Muscle of leg (tissue), 3 donors: ENCODE measurements at regions not wholly inside any gene's neighbourhood (a gene's known extent, or its start where the extent isn't known, plus 50 kb on each side); places are given as distances from the start of the nearest gene placed in this dataset.
A peak's percentile ranks its signal among the peaks of the same experiment; 100 is the strongest.

Experiments used
- DNase-seq: peaks from one replicate; pipeline ENCODE4 v3.0.0; 2013
- H3K27ac ChIP-seq: one replicate; pipeline ENCODE4 v1.5.1; 2013; ENCODE audit warnings: mild to moderate bottlenecking, low read length, control low read depth
- H3K27me3 ChIP-seq: one replicate; pipeline ENCODE4 v1.6.1; 2013; ENCODE audit warnings: low read length; ENCODE audit not compliant: control insufficient read depth, insufficient read depth
- H3K36me3 ChIP-seq: one replicate; pipeline ENCODE4 v1.6.1; 2013; ENCODE audit warnings: low read length; ENCODE audit not compliant: control insufficient read depth, insufficient read depth
- H3K4me1 ChIP-seq: one replicate; pipeline ENCODE4 v1.6.1; 2013; ENCODE audit warnings: low read length; ENCODE audit not compliant: control insufficient read depth, insufficient read depth
- H3K4me3 ChIP-seq: one replicate; pipeline ENCODE4 v1.5.1; 2013; ENCODE audit warnings: low read length, control low read depth
- H3K9me3 ChIP-seq: replicated peaks from 2 replicates; pipeline ENCODE4 v1.6.1; 2013; ENCODE audit warnings: low read depth, low read length; ENCODE audit not compliant: control insufficient read depth
- WGBS: methylation state at CpG from one replicate; pipeline ENCODE4 v1.1.5; 2013; ENCODE audit warnings: missing lambda C conversion rate; ENCODE audit not compliant: insufficient coverage; 5-methylcytosine and 5-hydroxymethylcytosine counted together

DNA sequence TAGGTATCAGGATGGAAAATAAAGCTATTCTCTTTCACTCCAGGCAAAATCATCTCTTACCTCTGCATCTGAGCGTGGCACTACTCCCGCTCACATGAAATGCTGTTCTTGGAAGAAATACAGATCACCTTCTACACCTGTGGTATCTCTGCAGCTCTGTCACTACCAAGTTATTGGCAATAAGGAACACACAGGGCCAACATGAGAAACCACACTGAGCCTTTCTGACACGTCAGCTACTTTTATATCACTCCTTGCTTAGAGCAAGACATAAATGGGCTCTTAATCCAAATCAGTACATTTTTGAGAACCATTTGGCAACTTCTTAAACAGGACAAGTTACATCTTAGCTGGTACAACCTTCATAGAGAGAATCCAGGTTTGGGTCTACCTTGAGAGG, 101.8 kb upstream of the GUCY1A1 start:
- Histone ChIP-seq H3K36me3 (no peaks in the 10 kb centered on the region), H3K4me1 (no peaks in the 10 kb centered on the region), H3K27ac (no peak overlapping the region), H3K4me3 (no peak overlapping the region), H3K27me3 (no peaks in the 10 kb centered on the region), H3K9me3 (no peaks in the 10 kb centered on the region)
- no peak for DNase-seq
- WGBS, result 69% methylated on average over 2 of the region's 3 CpGs

DNA sequence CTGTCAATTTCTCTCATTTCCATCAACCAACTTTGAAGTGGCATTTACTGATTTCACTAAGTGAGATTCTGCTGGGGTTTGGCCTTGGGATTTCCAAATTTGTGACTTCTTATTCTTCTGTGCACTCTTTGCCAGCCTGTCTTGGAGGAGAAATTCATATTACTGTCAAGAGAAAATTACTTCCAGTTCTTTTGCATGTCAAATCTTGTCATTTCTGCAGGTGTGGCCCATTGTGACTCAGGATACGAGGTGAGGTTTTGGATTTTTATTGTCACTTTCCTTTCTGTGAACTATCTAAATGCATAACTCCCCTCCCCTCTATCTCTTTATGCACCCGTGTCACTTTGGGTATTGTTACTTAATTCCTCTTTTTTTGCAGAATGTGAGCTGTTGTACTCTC, 102.6 kb upstream of the GUCY1A1 start:
- H3K4me1 ChIP-seq, result no peaks in the 10 kb centered on the region
- DNase-seq, result no peak
- H3K9me3 ChIP-seq, result no peaks in the 10 kb centered on the region
- no peaks in the 10 kb centered on the region for H3K27me3 ChIP-seq
- no peak overlapping the region for H3K4me3 ChIP-seq
- no peak overlapping the region for H3K27ac ChIP-seq
- no CpG with 5 or more reads among the region's 2 CpGs for WGBS
- no peaks in the 10 kb centered on the region for H3K36me3 ChIP-seq

DNA sequence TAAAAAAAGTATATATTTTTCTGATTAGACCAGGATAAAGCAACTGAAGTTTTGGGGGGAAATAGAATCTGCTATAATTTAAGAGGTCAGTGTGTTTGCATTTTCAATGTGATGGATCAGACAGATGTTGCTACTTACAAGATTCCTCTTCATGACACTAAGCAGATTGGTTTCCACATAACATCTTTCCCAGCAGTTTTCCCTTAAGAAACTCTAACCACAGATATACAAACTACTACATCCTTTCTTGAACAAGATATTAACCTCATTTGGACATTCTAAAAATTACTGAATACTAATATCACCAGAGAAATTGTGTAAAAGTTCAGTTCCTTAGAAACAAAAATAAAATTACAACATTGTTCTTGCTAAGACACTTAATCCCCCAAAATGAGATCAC, 106.7 kb upstream of the GUCY1A1 start:
- no peak overlapping the region for H3K4me3 ChIP-seq
- H3K27ac ChIP-seq, result no peak overlapping the region
- H3K36me3 ChIP-seq, result no peaks in the 10 kb centered on the region
- H3K27me3 ChIP-seq, result no peaks in the 10 kb centered on the region
- H3K4me1 ChIP-seq, result no peaks in the 10 kb centered on the region
- peak; percentile 32 for DNase-seq
- H3K9me3 ChIP-seq, result no peaks in the 10 kb centered on the region

DNA sequence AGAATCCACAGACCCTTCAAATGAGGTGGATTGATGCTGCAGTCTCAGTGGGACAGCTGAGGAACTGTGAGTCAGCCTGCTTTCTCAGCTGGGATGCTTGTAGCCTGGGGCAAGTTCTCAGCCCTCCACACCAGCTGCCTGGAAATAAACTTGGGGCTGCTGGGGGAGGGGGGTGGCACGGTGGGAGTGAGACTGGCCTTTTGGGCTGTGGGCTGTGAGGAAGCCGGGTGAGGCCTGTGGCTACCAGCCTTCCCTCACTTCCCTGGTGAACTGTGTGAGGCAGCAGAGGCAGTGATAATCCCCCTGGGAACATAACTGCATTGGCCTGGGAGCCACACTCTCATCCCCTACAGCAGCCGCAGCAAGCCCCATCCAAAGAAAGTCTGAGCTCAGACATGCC, 114.5 kb upstream of the GUCY1A1 start:
- no peak overlapping the region for H3K4me3 ChIP-seq
- no peak for DNase-seq
- H3K9me3 ChIP-seq, result peaks cover 3% of the 10 kb centered on the region
- no peak overlapping the region for H3K27ac ChIP-seq
- 92% methylated on average over 1 of the region's 3 CpGs for WGBS
- no peaks in the 10 kb centered on the region for H3K27me3 ChIP-seq
- no peaks in the 10 kb centered on the region for H3K4me1 ChIP-seq
- no peaks in the 10 kb centered on the region for H3K36me3 ChIP-seq

DNA sequence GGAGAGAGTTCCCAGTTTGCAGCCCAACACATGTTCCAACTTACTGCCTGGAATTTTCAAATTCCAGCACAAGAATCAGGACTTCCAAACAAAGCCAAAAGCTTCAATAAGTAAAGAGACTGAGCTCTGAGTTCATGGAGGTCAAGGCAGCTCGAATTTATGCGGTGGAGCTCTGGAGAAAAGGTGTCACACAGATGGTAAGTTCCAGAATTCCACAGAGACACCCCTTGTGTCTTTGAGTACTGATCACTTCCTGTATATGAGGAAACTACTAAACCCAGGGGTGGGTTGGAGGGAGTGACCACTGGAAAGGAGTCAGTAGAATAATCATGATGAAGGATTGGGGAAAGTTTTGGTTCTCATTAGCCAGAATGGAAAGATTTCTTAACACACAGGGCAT, 118.5 kb upstream of the GUCY1A1 start:
- H3K27ac ChIP-seq, result peak overlapping the region; percentile 24
- no peaks in the 10 kb centered on the region for H3K27me3 ChIP-seq
- no peaks in the 10 kb centered on the region for H3K36me3 ChIP-seq
- peak; percentile 84 for DNase-seq
- H3K9me3 ChIP-seq, result peaks cover 7% of the 10 kb centered on the region
- no peak overlapping the region for H3K4me3 ChIP-seq
- no CpG with 5 or more reads among the region's 2 CpGs for WGBS
- H3K4me1 ChIP-seq, result no peaks in the 10 kb centered on the region

DNA sequence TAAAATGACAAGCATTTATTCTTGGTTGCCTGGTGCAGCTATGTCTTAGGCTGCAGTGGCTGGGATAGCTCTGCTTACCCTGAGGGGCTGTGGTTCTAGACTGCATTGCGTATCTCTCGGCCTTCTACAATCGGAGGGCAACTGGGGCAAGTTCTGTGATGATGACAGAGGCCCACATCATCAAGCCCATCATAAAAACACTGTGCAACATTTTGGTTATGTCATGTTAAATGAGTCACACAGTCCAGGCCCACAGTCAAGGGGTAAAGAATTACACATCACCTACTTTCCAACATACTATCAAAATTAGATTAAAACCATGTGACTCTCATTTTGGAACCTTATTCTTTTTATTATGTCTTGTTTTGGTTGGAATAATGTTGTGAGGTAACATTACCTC, 120.2 kb upstream of the GUCY1A1 start:
- H3K9me3 ChIP-seq, result peaks cover 7% of the 10 kb centered on the region
- no CpG with 5 or more reads among the region's 3 CpGs for WGBS
- H3K27me3 ChIP-seq, result no peaks in the 10 kb centered on the region
- no peak for DNase-seq
- no peak overlapping the region for H3K4me3 ChIP-seq
- no peaks in the 10 kb centered on the region for H3K4me1 ChIP-seq
- no peak overlapping the region for H3K27ac ChIP-seq
- H3K36me3 ChIP-seq, result no peaks in the 10 kb centered on the region

DNA sequence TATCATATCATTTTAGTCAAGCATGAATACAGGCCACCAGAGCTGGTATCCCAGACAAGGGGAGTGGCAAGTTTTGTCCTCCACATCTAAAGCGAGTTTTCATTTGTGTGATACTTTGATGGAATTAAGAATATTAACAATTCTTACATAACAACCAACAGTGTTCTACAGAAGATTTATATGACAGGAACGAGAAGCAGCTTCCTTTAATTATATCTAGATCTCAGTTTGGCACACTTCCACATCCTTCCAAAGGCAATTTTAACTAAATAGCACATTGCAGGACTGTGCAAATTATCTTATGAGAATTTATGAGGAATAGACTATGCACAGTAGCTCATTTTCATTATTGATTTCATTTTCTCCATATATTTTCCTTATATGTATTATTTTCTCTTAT, 121.2 kb upstream of the GUCY1A1 start:
- no peak overlapping the region for H3K27ac ChIP-seq
- H3K36me3 ChIP-seq, result no peaks in the 10 kb centered on the region
- peaks cover 7% of the 10 kb centered on the region for H3K9me3 ChIP-seq
- H3K27me3 ChIP-seq, result no peaks in the 10 kb centered on the region
- DNase-seq, result no peak
- no CpG with 5 or more reads among the region's 2 CpGs for WGBS
- H3K4me3 ChIP-seq, result no peak overlapping the region
- no peaks in the 10 kb centered on the region for H3K4me1 ChIP-seq

DNA sequence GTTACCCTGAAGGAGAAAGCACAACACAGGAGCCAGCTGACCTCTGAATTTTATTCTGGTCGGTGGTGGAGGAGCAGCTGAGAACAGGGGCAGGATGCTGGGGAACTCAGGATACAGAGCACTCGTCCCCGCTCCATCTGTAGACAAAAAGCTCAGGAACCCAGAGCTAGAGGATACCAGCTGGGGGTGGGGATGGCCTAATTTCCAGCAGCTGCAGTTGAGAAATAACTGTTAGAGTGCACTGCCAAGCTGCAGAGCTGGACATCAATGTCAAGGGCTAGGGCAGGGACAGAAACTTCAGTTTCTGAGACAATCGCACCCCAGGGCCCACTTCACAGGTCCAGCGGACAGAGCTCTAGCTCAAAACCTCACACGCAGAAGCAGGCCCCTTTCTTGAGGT, 122.1 kb upstream of the GUCY1A1 start:
- H3K4me3 ChIP-seq, result no peak overlapping the region
- no peaks in the 10 kb centered on the region for H3K36me3 ChIP-seq
- peaks cover 7% of the 10 kb centered on the region for H3K9me3 ChIP-seq
- H3K4me1 ChIP-seq, result no peaks in the 10 kb centered on the region
- no peaks in the 10 kb centered on the region for H3K27me3 ChIP-seq
- no peak for DNase-seq
- no peak overlapping the region for H3K27ac ChIP-seq
- WGBS, result 91% methylated on average over 5 of the region's 6 CpGs

DNA sequence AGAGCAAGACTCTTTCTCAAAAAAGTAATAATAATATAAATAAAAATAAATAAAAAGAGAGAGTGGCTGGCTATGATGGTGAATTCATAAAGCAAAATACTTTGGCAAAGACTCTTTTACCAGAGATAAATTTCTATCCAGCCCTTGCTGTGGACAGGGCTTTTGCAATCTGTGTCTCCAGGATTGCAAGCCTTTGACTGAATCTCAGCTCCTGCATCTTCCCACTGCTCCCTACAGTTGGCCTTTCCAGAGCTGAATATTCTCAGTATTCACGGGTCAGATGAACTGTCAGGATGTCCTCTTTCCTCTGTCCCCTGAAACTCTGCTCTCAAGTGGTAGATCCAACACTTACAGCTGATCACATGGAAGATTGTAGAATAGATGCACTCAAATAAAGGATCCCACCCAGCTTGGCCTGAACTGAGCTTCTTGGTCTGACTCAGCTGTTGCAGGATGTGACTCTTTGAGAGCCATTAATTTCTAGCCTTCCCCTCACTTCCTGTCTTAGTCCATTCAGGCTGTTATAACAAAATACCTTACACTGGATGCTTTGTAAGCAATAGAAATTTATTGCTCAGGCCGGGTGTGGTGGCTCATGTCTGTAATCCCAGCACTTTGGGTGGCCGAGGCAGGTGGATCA, 123.4 kb upstream of the GUCY1A1 start:
- no peak overlapping the region for H3K4me3 ChIP-seq
- DNase-seq, result no peak
- WGBS, result no CpG with 5 or more reads among the region's 3 CpGs
- no peaks in the 10 kb centered on the region for H3K36me3 ChIP-seq
- no peaks in the 10 kb centered on the region for H3K4me1 ChIP-seq
- no peak overlapping the region for H3K27ac ChIP-seq
- peaks cover 7% of the 10 kb centered on the region for H3K9me3 ChIP-seq
- H3K27me3 ChIP-seq, result no peaks in the 10 kb centered on the region

DNA sequence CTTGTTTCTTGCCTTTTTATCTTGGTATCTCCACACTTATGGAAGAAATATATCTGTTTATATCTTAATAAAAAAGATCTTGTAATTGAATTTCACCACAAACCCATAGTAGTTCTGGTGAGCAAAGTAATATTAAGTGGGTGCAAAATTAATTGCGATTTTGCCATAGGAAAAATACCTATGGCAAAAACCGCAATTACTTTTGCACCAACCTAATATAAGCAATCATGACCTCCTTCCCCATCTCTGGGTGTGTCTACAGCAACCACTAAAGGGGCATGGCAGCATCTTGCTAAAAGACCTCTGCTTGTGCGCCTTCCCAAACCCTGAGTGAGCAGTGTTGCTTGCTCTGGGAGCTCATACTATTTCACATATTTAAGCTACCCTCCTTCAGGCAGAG, 124.2 kb upstream of the GUCY1A1 start:
- Histone ChIP-seq H3K4me3 (no peak overlapping the region), H3K9me3 (peaks cover 7% of the 10 kb centered on the region), H3K4me1 (no peaks in the 10 kb centered on the region), H3K27me3 (no peaks in the 10 kb centered on the region), H3K27ac (no peak overlapping the region), H3K36me3 (no peaks in the 10 kb centered on the region)
- WGBS, result 100% methylated on average over 1 of the region's 3 CpGs
- DNase-seq, result no peak

DNA sequence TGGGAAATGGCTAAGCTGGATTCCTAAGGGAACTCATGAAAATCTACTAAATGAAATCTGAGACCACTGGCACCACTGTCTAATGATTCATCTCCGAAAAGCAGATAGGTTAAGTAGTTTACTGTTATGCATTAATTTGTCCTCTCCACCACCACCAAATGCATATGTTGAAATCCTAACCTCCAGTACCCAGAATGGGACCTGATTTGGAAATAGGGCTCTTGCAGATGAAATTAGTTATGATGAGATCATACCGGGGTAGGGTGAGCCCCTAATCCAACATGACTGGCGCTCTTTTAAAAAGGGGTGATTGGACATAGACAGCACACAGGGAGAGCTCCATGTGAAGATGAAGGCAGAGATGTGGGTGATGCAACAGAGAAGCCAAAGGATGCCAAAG, 124.9 kb upstream of the GUCY1A1 start:
- Histone ChIP-seq H3K27ac (no peak overlapping the region), H3K4me1 (no peaks in the 10 kb centered on the region), H3K9me3 (peaks cover 7% of the 10 kb centered on the region), H3K27me3 (no peaks in the 10 kb centered on the region), H3K36me3 (no peaks in the 10 kb centered on the region), H3K4me3 (no peak overlapping the region)
- 85% methylated on average over 2 of the region's 3 CpGs for WGBS
- DNase-seq, result no peak
